Stomach (tissue), 4 donors: ENCODE measurements at regions not wholly inside any gene's neighbourhood (a gene's known extent, or its start where the extent isn't known, plus 50 kb on each side); places are given as distances from the start of the nearest gene placed in this dataset.

Experiments used
- EP300 ChIP-seq: sonication (generic); formaldehyde crosslinking; IDR thresholded peaks from one replicate; pipeline ENCODE4 v1.6.1; 2017; ENCODE audit warnings: antibody characterized with exemption
- POLR2A ChIP-seq, 4 donors: fragments of 450-650 bp; IDR thresholded peaks; one replicate each; pipeline ENCODE4 v1.6.1; 2016; ENCODE audit warnings: antibody characterized with exemption in 4 of 4, control low read depth in 2 of 4, mild to moderate bottlenecking in 1 of 4, moderate library complexity in 1 of 4
- TF ChIP-seq, protein P1 (sequence below), 7 experiments: fragments of 450-650 bp in 4 of 7; fragments of 200-600 bp in 3 of 7; sonication (generic) in 3 of 7; IDR thresholded peaks; one replicate each; pipeline ENCODE4 v1.5.1; 2016 to 2019; ENCODE audit warnings: antibody characterized with exemption in 7 of 7, control low read depth in 2 of 7, mild to moderate bottlenecking in 1 of 7

- TF ChIP-seq, protein P1, sequence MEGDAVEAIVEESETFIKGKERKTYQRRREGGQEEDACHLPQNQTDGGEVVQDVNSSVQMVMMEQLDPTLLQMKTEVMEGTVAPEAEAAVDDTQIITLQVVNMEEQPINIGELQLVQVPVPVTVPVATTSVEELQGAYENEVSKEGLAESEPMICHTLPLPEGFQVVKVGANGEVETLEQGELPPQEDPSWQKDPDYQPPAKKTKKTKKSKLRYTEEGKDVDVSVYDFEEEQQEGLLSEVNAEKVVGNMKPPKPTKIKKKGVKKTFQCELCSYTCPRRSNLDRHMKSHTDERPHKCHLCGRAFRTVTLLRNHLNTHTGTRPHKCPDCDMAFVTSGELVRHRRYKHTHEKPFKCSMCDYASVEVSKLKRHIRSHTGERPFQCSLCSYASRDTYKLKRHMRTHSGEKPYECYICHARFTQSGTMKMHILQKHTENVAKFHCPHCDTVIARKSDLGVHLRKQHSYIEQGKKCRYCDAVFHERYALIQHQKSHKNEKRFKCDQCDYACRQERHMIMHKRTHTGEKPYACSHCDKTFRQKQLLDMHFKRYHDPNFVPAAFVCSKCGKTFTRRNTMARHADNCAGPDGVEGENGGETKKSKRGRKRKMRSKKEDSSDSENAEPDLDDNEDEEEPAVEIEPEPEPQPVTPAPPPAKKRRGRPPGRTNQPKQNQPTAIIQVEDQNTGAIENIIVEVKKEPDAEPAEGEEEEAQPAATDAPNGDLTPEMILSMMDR (IDR thresholded peaks at IDR 0.05) = no peak
- no peak for TF ChIP-seq POLR2A (IDR thresholded peaks at IDR 0.05)
- no peak for TF ChIP-seq EP300
Measured at GRCh38 chr7:42392826-42393225, 155.8 kb upstream of the GLI3 start.
